GM12873 (cell line): ENCODE measurements at regions not wholly inside any gene's neighbourhood (a gene's known extent, or its start where the extent isn't known, plus 50 kb on each side); places are given as distances from the start of the nearest gene placed in this dataset.

Experiments
- TF ChIP-seq, protein P1 (sequence below): IDR thresholded peaks from 2 replicates; pipeline ENCODE4 v1.5.1; 2012; ENCODE audit warnings: low read depth, mild to moderate bottlenecking, moderate library complexity, low read length, control low read depth; ENCODE audit not compliant: insufficient read depth; ENCODE audit errors: missing control alignments

DNA sequence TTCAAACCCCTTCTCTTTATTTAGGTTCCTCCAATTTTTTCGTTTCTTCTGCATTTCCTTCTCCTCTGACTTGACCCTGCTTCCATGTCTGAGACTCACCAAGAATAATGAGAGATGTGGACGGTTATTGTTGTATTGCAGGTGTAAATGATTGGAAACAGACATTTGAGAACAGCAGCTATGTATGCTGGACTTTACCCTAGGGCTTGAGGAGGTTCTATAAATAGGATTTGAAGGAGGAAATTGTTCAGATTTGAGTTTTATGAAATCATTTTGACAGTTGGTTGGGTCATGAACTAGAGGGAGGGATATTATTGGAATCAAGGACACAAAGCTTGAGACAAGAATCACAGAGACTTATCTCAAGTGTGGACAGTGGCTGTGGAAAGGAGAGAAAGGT lies 614.6 kb upstream of the CPEB2 start:
- TF ChIP-seq, protein P1, sequence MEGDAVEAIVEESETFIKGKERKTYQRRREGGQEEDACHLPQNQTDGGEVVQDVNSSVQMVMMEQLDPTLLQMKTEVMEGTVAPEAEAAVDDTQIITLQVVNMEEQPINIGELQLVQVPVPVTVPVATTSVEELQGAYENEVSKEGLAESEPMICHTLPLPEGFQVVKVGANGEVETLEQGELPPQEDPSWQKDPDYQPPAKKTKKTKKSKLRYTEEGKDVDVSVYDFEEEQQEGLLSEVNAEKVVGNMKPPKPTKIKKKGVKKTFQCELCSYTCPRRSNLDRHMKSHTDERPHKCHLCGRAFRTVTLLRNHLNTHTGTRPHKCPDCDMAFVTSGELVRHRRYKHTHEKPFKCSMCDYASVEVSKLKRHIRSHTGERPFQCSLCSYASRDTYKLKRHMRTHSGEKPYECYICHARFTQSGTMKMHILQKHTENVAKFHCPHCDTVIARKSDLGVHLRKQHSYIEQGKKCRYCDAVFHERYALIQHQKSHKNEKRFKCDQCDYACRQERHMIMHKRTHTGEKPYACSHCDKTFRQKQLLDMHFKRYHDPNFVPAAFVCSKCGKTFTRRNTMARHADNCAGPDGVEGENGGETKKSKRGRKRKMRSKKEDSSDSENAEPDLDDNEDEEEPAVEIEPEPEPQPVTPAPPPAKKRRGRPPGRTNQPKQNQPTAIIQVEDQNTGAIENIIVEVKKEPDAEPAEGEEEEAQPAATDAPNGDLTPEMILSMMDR: no peak

DNA sequence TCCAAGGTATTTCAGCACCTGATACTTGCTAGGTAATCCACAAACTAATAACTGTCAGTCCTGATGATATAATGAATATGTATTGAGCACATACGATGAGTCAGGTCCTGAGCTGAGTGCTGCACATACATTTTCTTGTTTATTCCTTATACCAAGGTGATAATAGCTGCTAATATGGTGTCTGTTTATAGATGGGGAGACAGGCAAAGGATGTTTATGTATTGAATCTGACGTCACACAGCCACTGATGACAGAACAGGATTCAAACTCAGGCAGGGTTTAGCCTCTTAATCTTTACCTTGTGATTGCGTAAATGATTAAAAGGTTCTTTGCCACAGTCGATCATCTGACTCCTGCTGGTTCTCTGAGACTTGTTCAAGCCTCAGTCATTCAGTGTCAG lies 609.9 kb upstream of the CPEB2 start:
- TF ChIP-seq, protein P1: no peak

DNA sequence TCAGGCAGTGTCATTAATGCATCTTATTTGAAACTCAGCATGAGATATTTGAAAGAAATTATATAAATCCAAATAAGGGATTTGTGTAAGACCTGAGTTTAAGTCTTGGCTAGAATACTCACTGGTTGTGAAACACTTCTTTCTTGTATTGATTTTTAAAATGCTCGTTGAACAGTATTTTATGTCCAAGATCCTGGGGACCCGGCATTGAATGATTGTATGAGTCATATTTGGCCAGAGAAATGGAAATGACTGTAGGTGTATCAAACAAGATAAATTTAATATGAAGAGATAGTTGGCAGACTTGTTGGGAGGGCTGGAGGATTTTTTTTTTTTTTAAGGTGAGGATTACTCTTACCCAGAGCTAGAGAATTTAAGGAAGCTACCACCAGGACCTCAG lies 606.1 kb upstream of the CPEB2 start:
- TF ChIP-seq, protein P1: no peak

DNA sequence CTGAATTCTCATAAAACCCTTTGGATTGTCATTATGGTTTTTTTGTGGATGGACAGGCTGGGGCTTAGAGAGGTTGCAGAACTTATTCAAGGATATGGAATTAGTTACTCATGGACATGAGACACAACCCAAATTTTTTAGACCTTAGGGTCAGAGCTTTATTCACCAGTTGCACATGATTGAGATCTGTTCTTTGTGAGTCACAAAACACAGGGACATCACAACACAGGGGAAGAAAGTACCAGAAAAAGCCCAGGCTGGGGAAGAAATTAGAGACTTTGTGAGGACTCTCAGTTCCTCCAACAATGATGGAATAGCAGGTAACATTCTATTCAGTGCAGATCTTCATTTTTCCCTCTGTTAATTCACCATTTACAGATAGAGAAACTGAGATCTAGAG lies 602.4 kb upstream of the CPEB2 start:
- TF ChIP-seq, protein P1: no peak

DNA sequence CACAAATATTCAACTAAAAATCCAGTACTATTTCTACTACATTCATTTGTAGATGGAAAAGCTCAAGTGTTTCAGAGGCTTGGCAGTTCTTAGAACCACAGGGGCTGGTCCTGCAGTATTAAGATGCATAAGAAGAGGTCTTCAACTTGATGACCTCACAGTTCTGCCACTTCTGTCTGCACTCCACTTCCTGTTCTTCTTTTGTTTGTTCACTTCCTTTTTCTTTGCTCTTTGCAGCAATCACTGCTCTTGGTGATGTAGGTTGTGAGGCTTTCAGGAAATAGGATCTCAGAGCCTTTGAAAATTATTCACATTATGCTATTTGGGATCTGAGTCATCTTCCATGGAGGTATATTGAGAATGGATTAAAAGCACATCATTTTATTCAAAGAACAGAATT lies 602.0 kb upstream of the CPEB2 start:
- TF ChIP-seq, protein P1: no peak

DNA sequence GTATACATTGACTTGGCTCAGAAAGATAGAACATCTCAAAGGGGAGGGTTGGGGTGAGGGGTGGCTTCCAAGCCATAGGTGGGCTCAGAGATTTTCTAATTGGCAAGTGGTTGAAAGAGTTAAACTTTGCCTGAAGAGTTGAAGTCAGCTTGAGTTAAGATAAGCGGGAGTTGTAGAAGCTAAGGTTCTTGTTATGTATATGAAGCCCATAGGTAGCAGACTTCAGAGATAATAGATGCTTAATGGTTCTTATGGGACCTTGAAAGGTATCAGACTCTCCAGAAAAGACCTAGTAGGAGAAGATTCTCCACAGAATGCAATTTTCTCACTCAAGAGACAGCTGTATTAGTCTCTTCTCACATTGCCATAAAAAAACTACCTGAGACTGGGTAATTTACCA lies 599.1 kb upstream of the CPEB2 start:
- TF ChIP-seq, protein P1: no peak

DNA sequence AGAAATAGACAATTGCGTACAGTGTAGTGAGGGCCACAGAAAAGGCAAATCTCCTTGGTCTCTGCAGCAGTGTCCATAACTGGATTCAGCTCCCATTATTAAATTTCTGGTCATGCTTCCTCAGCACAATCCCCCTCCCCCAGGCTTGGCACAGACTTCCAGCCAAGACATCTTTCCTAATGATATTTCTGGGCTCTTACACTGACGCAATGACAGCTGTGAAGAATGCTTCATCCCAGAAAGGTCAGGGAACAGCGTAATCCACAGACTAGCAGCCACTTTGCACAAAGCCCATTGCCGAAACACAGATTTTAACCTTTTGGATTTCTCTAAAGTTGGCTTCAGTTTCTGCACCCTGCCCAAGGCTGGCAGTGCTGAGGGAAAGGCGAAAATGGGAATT lies 597.6 kb upstream of the CPEB2 start:
- TF ChIP-seq, protein P1: no peak
